K562 (cell line): ENCODE measurements at regions not wholly inside any gene's neighbourhood (a gene's known extent, or its start where the extent isn't known, plus 50 kb on each side); places are given as distances from the start of the nearest gene placed in this dataset.

Experiments
- ATAC-seq: fragments of 200-7000 bp; cut with Tn5 transposase; 3 replicates; pipeline ENCODE4 v1.9.1; 2020; ENCODE audit warnings: moderate library complexity
- BruUV-seq: library from RNA; stranded (reverse); fragments of 400-500 nt; replicated peaks from 2 replicates; lab custom pipeline; 2021; lab: Mats Ljungman, UMichigan
- CTCF ChIA-PET: fragments of 300-600 bp; formaldehyde crosslinking; extraction: SDS; loops from one replicate; lab custom pipeline; 2021; ENCODE audit warnings: low intra/inter-chr PET ratio; lab: Yijun Ruan, JAX
- POLR2A ChIA-PET: fragments of 300-600, 350-650 bp; sonication (Branson Sonifier 250); formaldehyde crosslinking; extraction: SDS; loops from one replicate; lab custom pipeline; 2021; ENCODE audit warnings: antibody characterized with exemption, inconsistent platforms; lab: Yijun Ruan, JAX
- DNase-seq, 4 experiments: peaks; one replicate each; pipeline versions ENCODE4 v3.0.0 to v3.0.0-alpha.2; 2011 to 2018; ENCODE audit warnings: low spot score in 3 of 4, mixed read lengths in 3 of 4; ENCODE audit errors: extremely low read depth in 1 of 4
- FAIRE-seq: peaks from 2 replicates; lab custom pipeline; 2011; peaks lifted over from hg19 to GRCh38; lab: Jason Lieb, UNC
- H2AFZ ChIP-seq: 2 replicates; pipeline ENCODE4 v1.6.0; 2011; ENCODE audit warnings: low read depth, low read length, control low read depth, inconsistent platforms
- H3K27ac ChIP-seq: fragments of 200-600 bp; 3 replicates; pipeline ENCODE4 v1.8.0; 2011; ENCODE audit warnings: low read depth, mild to moderate bottlenecking, control low read depth, inconsistent platforms, low read length, moderate library complexity, mixed read lengths; ENCODE audit errors: extremely low read depth
- H3K27me3 ChIP-seq, 2 experiments: fragments of 300-600 bp in 1 of 2; 2 replicates in 1 of 2; 3 replicates in 1 of 2; pipeline versions ENCODE4 v1.6.0 to v1.8.0; 2011; ENCODE audit warnings: inconsistent platforms in 2 of 2, low read length in 2 of 2, mild to moderate bottlenecking in 1 of 2, mixed read lengths in 1 of 2, moderate library complexity in 1 of 2; ENCODE audit not compliant: control insufficient read depth in 2 of 2, insufficient read depth in 2 of 2
- H3K36me3 ChIP-seq: fragments of 300-600 bp; 3 replicates; pipeline ENCODE4 v1.8.0; 2011; ENCODE audit warnings: mild to moderate bottlenecking, low read length, inconsistent platforms; ENCODE audit not compliant: control insufficient read depth, insufficient read depth
- H3K4me1 ChIP-seq, 2 experiments: fragments of 200-600 bp in 1 of 2; replicated peaks in 1 of 2; 2 replicates in 1 of 2; 3 replicates in 1 of 2; pipeline versions ENCODE4 v1.5.1 to v1.8.0; 2011; ENCODE audit warnings: inconsistent platforms in 2 of 2, low read length in 2 of 2, mild to moderate bottlenecking in 1 of 2, mixed read lengths in 1 of 2, moderate library complexity in 1 of 2; ENCODE audit not compliant: control insufficient read depth in 2 of 2, insufficient read depth in 2 of 2
- H3K4me2 ChIP-seq: 2 replicates; pipeline ENCODE4 v1.6.1; 2011; ENCODE audit warnings: low read length, control low read depth, inconsistent platforms, mixed read lengths; ENCODE audit not compliant: insufficient read depth
- H3K4me3 ChIP-seq: fragments of 200-600 bp; sonication (generic), shearing (Covaris generic); 2 replicates; pipeline ENCODE4 v1.5.1; 2016; ENCODE audit warnings: control low read depth, inconsistent platforms
- H3K79me2 ChIP-seq: fragments of 200-600 bp; 3 replicates; pipeline ENCODE4 v1.8.0; 2011; ENCODE audit warnings: low read length, inconsistent platforms; ENCODE audit not compliant: control insufficient read depth, insufficient read depth
- H3K9ac ChIP-seq, 2 experiments: 2 replicates each; pipeline versions ENCODE4 v1.6.0 to v1.6.1; 2011; ENCODE audit warnings: low read depth in 2 of 2, low read length in 2 of 2, control low read depth in 1 of 2, inconsistent platforms in 1 of 2, mild to moderate bottlenecking in 1 of 2, mixed read lengths in 1 of 2; ENCODE audit not compliant: insufficient read depth in 1 of 2
- H3K9me1 ChIP-seq: one replicate; pipeline ENCODE4 v1.6.0; 2011; ENCODE audit warnings: inconsistent platforms, mild to moderate bottlenecking, low read length, moderate library complexity; ENCODE audit not compliant: control insufficient read depth, insufficient read depth
- H3K9me3 ChIP-seq: replicated peaks from 2 replicates; pipeline ENCODE4 v1.5.1; 2011; ENCODE audit warnings: low read depth, low read length, inconsistent platforms; ENCODE audit not compliant: control insufficient read depth, insufficient read depth
- H4K20me1 ChIP-seq: replicated peaks from 2 replicates; pipeline ENCODE4 v1.6.1; 2011; ENCODE audit warnings: low read length, inconsistent platforms, mixed read lengths; ENCODE audit not compliant: control insufficient read depth, insufficient read depth
- ADNP ChIP-seq: fragments of 200-800 bp; sonication (Bioruptor generic); IDR thresholded peaks from 2 replicates; pipeline ENCODE4 v1.6.1; 2016; ENCODE audit warnings: missing genetic modification characterization, missing compliant biosample characterization
- BRCA1 ChIP-seq, 2 experiments: fragments of 450-650 bp in 1 of 2; sonication (generic) in 1 of 2; formaldehyde crosslinking in 1 of 2; IDR thresholded peaks; 2 replicates each; pipeline versions ENCODE4 v1.5.0 to v1.6.1; 2017 to 2020; ENCODE audit warnings: mild to moderate bottlenecking in 1 of 2, missing genetic modification reagents in 1 of 2
- CBX3 ChIP-seq, 2 experiments: IDR thresholded peaks; 1 replicate in 1 of 2; 2 replicates in 1 of 2; pipeline ENCODE4 v1.6.1; 2012; ENCODE audit warnings: inconsistent platforms in 2 of 2, low read length in 2 of 2, borderline replicate concordance in 1 of 2, control low read depth in 1 of 2
- CREBBP ChIP-seq: IDR thresholded peaks from one replicate; pipeline ENCODE4 v1.6.1; 2012; ENCODE audit warnings: low read depth, mild to moderate bottlenecking, control low read depth, inconsistent platforms, low read length
- ETV5 ChIP-seq: sonication (generic); formaldehyde crosslinking; IDR thresholded peaks from 2 replicates; pipeline ENCODE4 v1.4.0; 2020; ENCODE audit warnings: low read depth, mild to moderate bottlenecking, missing genetic modification reagents
- ID3 ChIP-seq, 2 experiments: fragments of 250-450 bp in 1 of 2; fragments of 450-650 bp in 1 of 2; sonication (Bioruptor Pico) in 1 of 2; IDR thresholded peaks; 2 replicates each; pipeline versions ENCODE4 v1.6.1 to v1.8.0; 2016 to 2021; ENCODE audit warnings: mild to moderate bottlenecking in 2 of 2, moderate library complexity in 2 of 2, missing compliant biosample characterization in 1 of 2, missing genetic modification characterization in 1 of 2
- JUN ChIP-seq, 2 experiments: sonication (generic) in 1 of 2; formaldehyde crosslinking in 1 of 2; IDR thresholded peaks; 2 replicates each; pipeline versions ENCODE4 v1.6.1 to v1.8.0; 2012 to 2022; ENCODE audit warnings: borderline replicate concordance in 2 of 2, mild to moderate bottlenecking in 2 of 2, improper control_type of control experiment in 1 of 2, low read depth in 1 of 2, low read length in 1 of 2, missing genetic modification reagents in 1 of 2
- NFYB ChIP-seq: IDR thresholded peaks from 2 replicates; pipeline ENCODE4 v1.6.1; 2011; ENCODE audit warnings: mild to moderate bottlenecking, moderate library complexity; ENCODE audit not compliant: insufficient read length; ENCODE audit errors: extremely low read depth
- RAD21 ChIP-seq, 2 experiments: fragments of 250-450 bp in 1 of 2; fragments of 450-650 bp in 1 of 2; sonication (Bioruptor Pico) in 1 of 2; formaldehyde crosslinking in 1 of 2; IDR thresholded peaks in 1 of 2; conservative IDR thresholded peaks in 1 of 2; 2 replicates each; pipeline versions ENCODE4 v1.4.0 to v1.8.0; 2020 to 2022; ENCODE audit warnings: mild to moderate bottlenecking in 2 of 2, moderate library complexity in 1 of 2
- STAG1 ChIP-seq: sonication (generic); formaldehyde crosslinking; IDR thresholded peaks from 2 replicates; pipeline ENCODE4 v1.5.0; 2020; ENCODE audit warnings: missing genetic modification reagents, borderline replicate concordance
- USF1 ChIP-seq: sonication (generic); formaldehyde crosslinking; IDR thresholded peaks from 2 replicates; pipeline ENCODE4 v1.9.0; 2022; ENCODE audit warnings: mild to moderate bottlenecking, missing genetic modification reagents
- XRCC3 ChIP-seq: fragments of 450-650 bp; IDR thresholded peaks from 2 replicates; pipeline ENCODE4 v1.6.1; 2017; ENCODE audit warnings: mild to moderate bottlenecking, moderate library complexity
- ZNF212 ChIP-seq: fragments of 450-650 bp; formaldehyde crosslinking; IDR thresholded peaks from 2 replicates; pipeline ENCODE4 v1.4.0; 2020; ENCODE audit warnings: mild to moderate bottlenecking
- ZNF589 ChIP-seq: fragments of 200-800 bp; sonication (Bioruptor generic); IDR thresholded peaks from 2 replicates; pipeline ENCODE4 v1.6.1; 2016; ENCODE audit warnings: low read depth, missing genetic modification characterization, missing compliant biosample characterization
- ZNF696 ChIP-seq: fragments of 250-450 bp; sonication (Bioruptor Pico); conservative IDR thresholded peaks from 2 replicates; pipeline ENCODE4 v1.4.0; 2020; ENCODE audit warnings: mild to moderate bottlenecking, moderate library complexity
- WGBS: fragments of 100-300 bp; shearing (Covaris generic); methylation state at CpG from one replicate; pipeline ENCODE4 v1.1.6; 2016; ENCODE audit warnings: low coverage, mixed read lengths; ENCODE audit not compliant: insufficient coverage; ENCODE audit errors: missing lambda C conversion rate; 5-methylcytosine and 5-hydroxymethylcytosine counted together
- in situ Hi-C: fragments of 300-500 bp; cut with MboI; formaldehyde crosslinking; loops from 4 replicates; pipeline ENCODE4 v1.15.0; 2018; ENCODE audit warnings: inconsistent platforms, mixed read lengths
- intact Hi-C: fragments of 100-400 bp; cut with micrococcal nuclease; formaldehyde crosslinking; loops from 2 replicates; pipeline ENCODE4 v1.14.2; 2022
- TF ChIP-seq, protein P1 (sequence below): fragments of 450-650 bp; IDR thresholded peaks from 2 replicates; pipeline ENCODE4 v1.6.1; 2014; ENCODE audit warnings: low read depth, mild to moderate bottlenecking, moderate library complexity, borderline replicate concordance
- TF ChIP-seq, protein P2 (sequence below), 3 experiments: IDR thresholded peaks in 2 of 3; conservative IDR thresholded peaks in 1 of 3; 2 replicates each; pipeline ENCODE4 v1.5.1; 2011 to 2012; ENCODE audit warnings: low read length in 3 of 3, mild to moderate bottlenecking in 3 of 3, control low read depth in 2 of 3, improper control_type of control experiment in 1 of 3, inconsistent platforms in 1 of 3, low read depth in 1 of 3, mixed read lengths in 1 of 3, moderate library complexity in 1 of 3; ENCODE audit not compliant: insufficient read depth in 2 of 3

DNA sequence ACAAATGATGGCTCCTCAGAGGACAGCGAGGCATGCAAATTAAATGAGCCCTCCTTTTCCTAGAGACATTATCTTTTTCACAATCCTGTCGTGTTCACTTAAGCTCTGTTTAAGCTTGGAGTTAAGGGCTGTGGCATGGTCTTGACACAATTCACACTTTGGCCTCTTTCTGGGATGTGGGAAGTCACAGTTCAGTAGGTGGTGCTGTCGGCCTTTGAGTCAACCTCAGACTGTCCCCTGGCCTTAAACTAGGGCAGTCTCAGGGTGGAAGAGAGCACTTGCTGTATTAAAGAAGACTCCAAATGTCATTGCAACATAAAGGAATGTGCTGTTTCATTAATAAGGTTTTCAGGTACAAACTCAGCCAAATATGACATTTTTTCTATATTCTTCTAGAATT, 351.0 kb downstream of the MCTP2 start:
- Histone ChIP-seq H3K4me3 (no peak overlapping the region), H3K9me3 (no peaks in the 10 kb centered on the region), H4K20me1 (no peaks in the 10 kb centered on the region), H2AFZ (no peak overlapping the region), H3K9ac (no peak overlapping the region), H3K79me2 (no peaks in the 10 kb centered on the region), H3K27ac (no peak overlapping the region), H3K4me2 (no peak overlapping the region), H3K36me3 (no peaks in the 10 kb centered on the region), H3K9me1 (no peaks in the 10 kb centered on the region), H3K4me1 (no peaks in the 10 kb centered on the region), H3K27me3 (no peaks in the 10 kb centered on the region; a peak in 1 of 5 replicates)
- intact Hi-C loops = loop anchor here (2.0 to 10.0 kb wide), 3 partner anchors 75 to 710 kb away; no protein-coding TSS in a partner anchor
- ChIA-PET POLR2A (no interaction called here), CTCF (no interaction called here)
- in situ Hi-C loops = no loop called here
- FAIRE-seq (peak; percentile 67), DNase-seq (peak; percentile 14 to 46 (median 20)), ATAC-seq (peak; percentile 91)
- BruUV-seq = no TSS peak
- 0% methylated on average over 3 of the region's 3 CpGs for WGBS
- TF ChIP-seq STAG1 (CRISPR knock-in tag) = peak; percentile 56; the same call in 1 of the 2 replicates
- TF ChIP-seq ADNP (tag) = no peak
- TF ChIP-seq ZNF589 (CRISPR knock-in tag) = no peak
- TF ChIP-seq, protein P1, sequence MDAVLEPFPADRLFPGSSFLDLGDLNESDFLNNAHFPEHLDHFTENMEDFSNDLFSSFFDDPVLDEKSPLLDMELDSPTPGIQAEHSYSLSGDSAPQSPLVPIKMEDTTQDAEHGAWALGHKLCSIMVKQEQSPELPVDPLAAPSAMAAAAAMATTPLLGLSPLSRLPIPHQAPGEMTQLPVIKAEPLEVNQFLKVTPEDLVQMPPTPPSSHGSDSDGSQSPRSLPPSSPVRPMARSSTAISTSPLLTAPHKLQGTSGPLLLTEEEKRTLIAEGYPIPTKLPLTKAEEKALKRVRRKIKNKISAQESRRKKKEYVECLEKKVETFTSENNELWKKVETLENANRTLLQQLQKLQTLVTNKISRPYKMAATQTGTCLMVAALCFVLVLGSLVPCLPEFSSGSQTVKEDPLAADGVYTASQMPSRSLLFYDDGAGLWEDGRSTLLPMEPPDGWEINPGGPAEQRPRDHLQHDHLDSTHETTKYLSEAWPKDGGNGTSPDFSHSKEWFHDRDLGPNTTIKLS = no peak
- TF ChIP-seq ETV5 (CRISPR knock-in tag) = no peak
- TF ChIP-seq ZNF212 = no peak
- no peak for TF ChIP-seq CREBBP
- no peak for TF ChIP-seq NFYB
- TF ChIP-seq RAD21 (CRISPR knock-in tag; conservative IDR thresholded peaks at IDR 0.05 in 1 of 2, IDR thresholded peaks at IDR 0.05 in 1 of 2) = peak; percentile 67 to 70
- no peak for TF ChIP-seq USF1 (CRISPR knock-in tag)
- TF ChIP-seq JUN (IDR thresholded peaks at IDR 0.05; ENCODE audit: borderline replicate concordance, low read depth, low read length) = no peak
- TF ChIP-seq JUN (CRISPR knock-in tag; IDR thresholded peaks at IDR 0.05; ENCODE audit: borderline replicate concordance) = no peak
- no peak for TF ChIP-seq CBX3 (IDR thresholded peaks at IDR 0.05; ENCODE audit: borderline replicate concordance in 1 of 2, low read length in 2 of 2)
- TF ChIP-seq ZNF696 (CRISPR knock-in tag) = no peak
- TF ChIP-seq, protein P2, sequence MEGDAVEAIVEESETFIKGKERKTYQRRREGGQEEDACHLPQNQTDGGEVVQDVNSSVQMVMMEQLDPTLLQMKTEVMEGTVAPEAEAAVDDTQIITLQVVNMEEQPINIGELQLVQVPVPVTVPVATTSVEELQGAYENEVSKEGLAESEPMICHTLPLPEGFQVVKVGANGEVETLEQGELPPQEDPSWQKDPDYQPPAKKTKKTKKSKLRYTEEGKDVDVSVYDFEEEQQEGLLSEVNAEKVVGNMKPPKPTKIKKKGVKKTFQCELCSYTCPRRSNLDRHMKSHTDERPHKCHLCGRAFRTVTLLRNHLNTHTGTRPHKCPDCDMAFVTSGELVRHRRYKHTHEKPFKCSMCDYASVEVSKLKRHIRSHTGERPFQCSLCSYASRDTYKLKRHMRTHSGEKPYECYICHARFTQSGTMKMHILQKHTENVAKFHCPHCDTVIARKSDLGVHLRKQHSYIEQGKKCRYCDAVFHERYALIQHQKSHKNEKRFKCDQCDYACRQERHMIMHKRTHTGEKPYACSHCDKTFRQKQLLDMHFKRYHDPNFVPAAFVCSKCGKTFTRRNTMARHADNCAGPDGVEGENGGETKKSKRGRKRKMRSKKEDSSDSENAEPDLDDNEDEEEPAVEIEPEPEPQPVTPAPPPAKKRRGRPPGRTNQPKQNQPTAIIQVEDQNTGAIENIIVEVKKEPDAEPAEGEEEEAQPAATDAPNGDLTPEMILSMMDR (IDR thresholded peaks at IDR 0.05 in 2 of 3, conservative IDR thresholded peaks at IDR 0.05 in 1 of 3; ENCODE audit: insufficient read depth in 2 of 3, low read depth in 1 of 3, low read length in 3 of 3) = peak; percentile 37 to 57 (median 57); a peak in 5 of 6 replicates
- no peak for TF ChIP-seq BRCA1 (IDR thresholded peaks at IDR 0.05)
- no peak for TF ChIP-seq BRCA1 (CRISPR knock-in tag; IDR thresholded peaks at IDR 0.05)
- TF ChIP-seq ID3 (CRISPR knock-in tag; IDR thresholded peaks at IDR 0.05) = no peak
- TF ChIP-seq ID3 (tag; IDR thresholded peaks at IDR 0.05) = no peak
- TF ChIP-seq XRCC3 = no peak
